Fibroblast of peridontal ligament (primary cell): ENCODE measurements at regions not wholly inside any gene's neighbourhood (a gene's known extent, or its start where the extent isn't known, plus 50 kb on each side); places are given as distances from the start of the nearest gene placed in this dataset.

Experiments
- DNase-seq: peaks from one replicate; pipeline ENCODE4 v3.0.0-alpha.2; 2010; ENCODE audit errors: extremely low read depth

GRCh38 chr9:19732441-19732951 lies 56.3 kb downstream of the SLC24A2 start:
- DNase-seq: no peak

- DNase-seq: no peak
Observed at GRCh38 chr9:19728101-19728500, 60.7 kb downstream of the SLC24A2 start.

GRCh38 chr9:19725970-19726369 lies 62.9 kb downstream of the SLC24A2 start:
- no peak for DNase-seq

GRCh38 chr9:19720377-19720776 lies 68.5 kb downstream of the SLC24A2 start:
- peak; percentile 39 for DNase-seq

GRCh38 chr9:19703702-19704101 lies 85.1 kb downstream of the SLC24A2 start:
- no peak for DNase-seq

- DNase-seq: no peak
Observed at GRCh38 chr9:19701991-19702390, 86.8 kb downstream of the SLC24A2 start.

- no peak for DNase-seq
Observed at GRCh38 chr9:19701274-19701673, 87.6 kb downstream of the SLC24A2 start.

GRCh38 chr9:19700699-19701098 lies 88.1 kb downstream of the SLC24A2 start:
- DNase-seq: no peak

GRCh38 chr9:19699756-19700155 lies 89.1 kb downstream of the SLC24A2 start:
- DNase-seq: no peak

GRCh38 chr9:19698960-19699359 lies 89.9 kb downstream of the SLC24A2 start:
- no peak for DNase-seq

- DNase-seq: no peak
Observed at GRCh38 chr9:19694601-19695000, 94.2 kb downstream of the SLC24A2 start.

GRCh38 chr9:19690128-19690527 lies 98.7 kb downstream of the SLC24A2 start:
- no peak for DNase-seq

GRCh38 chr9:19689328-19690101 lies 99.3 kb downstream of the SLC24A2 start:
- no peak for DNase-seq

GRCh38 chr9:19683715-19684114 lies 105.1 kb downstream of the SLC24A2 start:
- no peak for DNase-seq

- no peak for DNase-seq
Observed at GRCh38 chr9:19682397-19682796, 106.4 kb downstream of the SLC24A2 start.

- DNase-seq: no peak
Observed at GRCh38 chr9:19681846-19682245, 107.0 kb downstream of the SLC24A2 start.

- no peak for DNase-seq
Observed at GRCh38 chr9:19677924-19678323, 110.9 kb downstream of the SLC24A2 start.

- DNase-seq: no peak
Observed at GRCh38 chr9:19675492-19675891, 113.3 kb downstream of the SLC24A2 start.

GRCh38 chr9:19666575-19666974 lies 122.3 kb downstream of the SLC24A2 start:
- DNase-seq: no peak

- no peak for DNase-seq
Observed at GRCh38 chr9:19665146-19665863, 123.5 kb downstream of the SLC24A2 start.

GRCh38 chr9:19663570-19663969 lies 125.3 kb downstream of the SLC24A2 start:
- DNase-seq: no peak

GRCh38 chr9:19662213-19662612 lies 126.6 kb downstream of the SLC24A2 start:
- no peak for DNase-seq

GRCh38 chr9:19660019-19660418 lies 128.8 kb downstream of the SLC24A2 start:
- DNase-seq: no peak
